GM21381 (cell line): ENCODE measurements at regions not wholly inside any gene's neighbourhood (a gene's known extent, or its start where the extent isn't known, plus 50 kb on each side); places are given as distances from the start of the nearest gene placed in this dataset.

ENCODE experiments used
- ATAC-seq: cut with Tn5 transposase; IDR thresholded peaks from one replicate; pipeline ENCODE4 v1.9.1; 2021; ENCODE audit warnings: mild to moderate bottlenecking, moderate library complexity; ENCODE audit not compliant: unreplicated experiment

GRCh38 chr12:77578466-77579220 lies 252.1 kb upstream of the NAV3 start:
- no peak for ATAC-seq

GRCh38 chr12:77577791-77578190 lies 252.9 kb upstream of the NAV3 start:
- no peak for ATAC-seq

- ATAC-seq = no peak
These were observed 255.2 kb upstream of the NAV3 start for GRCh38 chr12:77575376-77575919.

GRCh38 chr12:77572371-77572770 lies 258.3 kb upstream of the NAV3 start:
- no peak for ATAC-seq

GRCh38 chr12:77571768-77572167 lies 258.9 kb upstream of the NAV3 start:
- no peak for ATAC-seq

- ATAC-seq = no peak
These were observed 259.6 kb upstream of the NAV3 start for GRCh38 chr12:77571127-77571526.

- no peak for ATAC-seq
These were observed 260.8 kb upstream of the NAV3 start for GRCh38 chr12:77569876-77570275.

GRCh38 chr12:77560714-77561113 lies 270.0 kb upstream of the NAV3 start:
- ATAC-seq = no peak

GRCh38 chr12:77559400-77560074 lies 271.2 kb upstream of the NAV3 start:
- ATAC-seq = no peak

GRCh38 chr12:77555074-77555473 lies 275.6 kb upstream of the NAV3 start:
- no peak for ATAC-seq

GRCh38 chr12:77553976-77554619 lies 276.6 kb upstream of the NAV3 start:
- peak; percentile 100 for ATAC-seq

GRCh38 chr12:77549383-77550128 lies 281.1 kb upstream of the NAV3 start:
- ATAC-seq = no peak

GRCh38 chr12:77548797-77549196 lies 281.9 kb upstream of the NAV3 start:
- ATAC-seq = no peak

- ATAC-seq = no peak
These were observed 290.6 kb upstream of the NAV3 start for GRCh38 chr12:77540097-77540496.

GRCh38 chr12:77537663-77538062 lies 293.0 kb upstream of the NAV3 start:
- ATAC-seq = no peak

GRCh38 chr12:77535734-77536133 lies 295.0 kb upstream of the NAV3 start:
- ATAC-seq = no peak

- no peak for ATAC-seq
These were observed 298.8 kb upstream of the NAV3 start for GRCh38 chr12:77531912-77532311.

- no peak for ATAC-seq
These were observed 308.4 kb upstream of the NAV3 start for GRCh38 chr12:77522247-77522646.

- no peak for ATAC-seq
These were observed 309.1 kb upstream of the NAV3 start for GRCh38 chr12:77521508-77522115.

GRCh38 chr12:77514511-77514910 lies 316.2 kb upstream of the NAV3 start:
- ATAC-seq = no peak

- no peak for ATAC-seq
These were observed 319.7 kb upstream of the NAV3 start for GRCh38 chr12:77510985-77511384.
